Neuronal stem cell (in vitro differentiated cells): ENCODE measurements at regions not wholly inside any gene's neighbourhood (a gene's known extent, or its start where the extent isn't known, plus 50 kb on each side); places are given as distances from the start of the nearest gene placed in this dataset.
"Not testable (repeated sequence)": the region's sequence is repeated elsewhere in the genome, so short reads cannot be mapped to it uniquely, and the experiment has no call there.

Experiments
- DNase-seq: peaks from one replicate; pipeline ENCODE4 v3.0.0-alpha.2; 2013; ENCODE audit warnings: low spot score
- H2AFZ ChIP-seq: one replicate; pipeline ENCODE4 v1.6.1; 2013; ENCODE audit warnings: mild to moderate bottlenecking, low read length, inconsistent platforms
- H2AK5ac ChIP-seq: 2 replicates; pipeline ENCODE4 v1.6.1; 2013; ENCODE audit warnings: low read depth, mild to moderate bottlenecking, inconsistent platforms, low read length, moderate library complexity, mixed read lengths
- H2BK120ac ChIP-seq: 2 replicates; pipeline ENCODE4 v1.6.1; 2013; ENCODE audit warnings: low read depth, mild to moderate bottlenecking, inconsistent platforms, low read length, moderate library complexity, mixed read lengths
- H2BK12ac ChIP-seq: one replicate; pipeline ENCODE4 v1.6.1; 2013; ENCODE audit warnings: low read length, inconsistent platforms
- H2BK15ac ChIP-seq: 2 replicates; pipeline ENCODE4 v1.6.1; 2013; ENCODE audit warnings: mild to moderate bottlenecking, low read length, inconsistent platforms, mixed read lengths
- H2BK5ac ChIP-seq: one replicate; pipeline ENCODE4 v1.6.1; 2013; ENCODE audit warnings: inconsistent platforms, mild to moderate bottlenecking, low read length, moderate library complexity
- H3K14ac ChIP-seq: one replicate; pipeline ENCODE4 v1.6.1; 2013; ENCODE audit warnings: low read length, inconsistent platforms
- H3K18ac ChIP-seq: 2 replicates; pipeline ENCODE4 v1.6.1; 2013; ENCODE audit warnings: low read length, inconsistent platforms
- H3K23ac ChIP-seq: 2 replicates; pipeline ENCODE4 v1.6.1; 2013; ENCODE audit warnings: low read depth, mild to moderate bottlenecking, mixed read lengths, low read length, inconsistent platforms; ENCODE audit not compliant: poor library complexity
- H3K27ac ChIP-seq: replicated peaks from 3 replicates; pipeline ENCODE4 v1.5.1; 2013; ENCODE audit warnings: low read length, inconsistent platforms
- H3K27me3 ChIP-seq, 3 experiments: 2 replicates each; pipeline ENCODE4 v1.6.1; 2013; ENCODE audit warnings: low read length in 3 of 3, mild to moderate bottlenecking in 2 of 3, inconsistent platforms in 1 of 3, low read depth in 1 of 3, mixed read lengths in 1 of 3, moderate library complexity in 1 of 3; ENCODE audit not compliant: control insufficient read depth in 3 of 3, insufficient read depth in 3 of 3
- H3K36me3 ChIP-seq, 2 donors: replicated peaks in 1 of 2; 2 replicates each; pipeline ENCODE4 v1.6.1; 2013; ENCODE audit warnings: low read length in 2 of 2; ENCODE audit not compliant: control insufficient read depth in 2 of 2, insufficient read depth in 2 of 2
- H3K4ac ChIP-seq: 2 replicates; pipeline ENCODE4 v1.6.1; 2013; ENCODE audit warnings: inconsistent platforms, mild to moderate bottlenecking, low read length, moderate library complexity
- H3K4me1 ChIP-seq, 2 donors: 1 replicate in 1 of 2; 2 replicates in 1 of 2; pipeline ENCODE4 v1.6.1; 2013; ENCODE audit warnings: low read length in 2 of 2, low read depth in 1 of 2; ENCODE audit not compliant: control insufficient read depth in 2 of 2, insufficient read depth in 1 of 2
- H3K4me2 ChIP-seq: one replicate; pipeline ENCODE4 v1.6.1; 2013; ENCODE audit warnings: mild to moderate bottlenecking, low read length, inconsistent platforms; ENCODE audit not compliant: insufficient read depth, poor library complexity, severe bottlenecking
- H3K4me3 ChIP-seq, 2 donors: 2 replicates each; pipeline ENCODE4 v1.5.1; 2013; ENCODE audit warnings: low read length in 2 of 2, mild to moderate bottlenecking in 2 of 2, inconsistent platforms in 1 of 2, moderate library complexity in 1 of 2
- H3K79me1 ChIP-seq: one replicate; pipeline ENCODE4 v1.6.1; 2013; ENCODE audit warnings: low read depth, mild to moderate bottlenecking, inconsistent platforms, low read length, moderate library complexity
- H3K9ac ChIP-seq: one replicate; pipeline ENCODE4 v1.6.1; 2013; ENCODE audit warnings: mild to moderate bottlenecking, low read depth, low read length, inconsistent platforms; ENCODE audit not compliant: poor library complexity
- H3K9me3 ChIP-seq, 2 donors: replicated peaks in 1 of 2; 2 replicates each; pipeline versions ENCODE3 to v1.6.1; 2013; ENCODE audit warnings: low read length in 2 of 2, mild to moderate bottlenecking in 2 of 2, inconsistent platforms in 1 of 2, low read depth in 1 of 2, mixed read lengths in 1 of 2, moderate library complexity in 1 of 2; ENCODE audit not compliant: control insufficient read depth in 2 of 2, insufficient read depth in 1 of 2
- H4K8ac ChIP-seq: one replicate; pipeline ENCODE4 v1.6.1; 2013; ENCODE audit warnings: low read depth, mild to moderate bottlenecking, inconsistent platforms, low read length, moderate library complexity
- H4K91ac ChIP-seq: one replicate; pipeline ENCODE4 v1.6.1; 2013; ENCODE audit warnings: low read length, low read depth, mild to moderate bottlenecking, inconsistent platforms; ENCODE audit not compliant: poor library complexity
- WGBS, 2 donors: extraction: QIAGEN DNeasy Blood & Tissue Kit; methylation state at CpG; one replicate each; pipeline ENCODE4 v1.1.7; 2013; ENCODE audit warnings: missing lambda C conversion rate in 2 of 2, mixed read lengths in 1 of 2; ENCODE audit not compliant: insufficient read length in 2 of 2, insufficient replicate concordance in 1 of 2; ENCODE audit errors: extremely low coverage in 2 of 2; 5-methylcytosine and 5-hydroxymethylcytosine counted together

GRCh38 chr21:33965662-33966061, 50.1 kb upstream of the ATP5PO start:
- not testable (repeated sequence) for H2BK15ac ChIP-seq, H3K18ac ChIP-seq, H3K9me3 ChIP-seq, H2BK120ac ChIP-seq, H3K4me2 ChIP-seq, H2AFZ ChIP-seq, H3K9ac ChIP-seq, H3K36me3 ChIP-seq, H3K79me1 ChIP-seq, H2AK5ac ChIP-seq, H3K14ac ChIP-seq, H3K27me3 ChIP-seq, H3K27ac ChIP-seq, H3K4me3 ChIP-seq, H3K4ac ChIP-seq, DNase-seq, H2BK12ac ChIP-seq, H3K23ac ChIP-seq, H3K4me1 ChIP-seq, H2BK5ac ChIP-seq, H4K91ac ChIP-seq, H4K8ac ChIP-seq
- 100% methylated on average over 2 of the region's 9 CpGs; no CpG with 5 or more reads in 1 of the 2 donors for WGBS, 2 donors
